ENCODE measurements at regions not wholly inside any gene's neighbourhood (a gene's known extent, or its start where the extent isn't known, plus 50 kb on each side); places are given as distances from the start of the nearest gene placed in this dataset.

- DNase-seq (ENCODE audit: low spot score): no peak
- no peak for TF ChIP-seq CTCF (IDR thresholded peaks at IDR 0.05; ENCODE audit: extremely low read depth, missing control alignments)
Observed at GRCh38 chr5:2012885-2013284, 130.2 kb upstream of the IRX4 start.

- no peak for TF ChIP-seq CTCF (IDR thresholded peaks at IDR 0.05; ENCODE audit: extremely low read depth, missing control alignments)
- no peak for DNase-seq (ENCODE audit: low spot score)
Observed at GRCh38 chr5:2011481-2012411, 129.0 kb upstream of the IRX4 start.

GRCh38 chr5:2010940-2011339, 128.2 kb upstream of the IRX4 start:
- DNase-seq (ENCODE audit: low spot score): no peak
- TF ChIP-seq CTCF (IDR thresholded peaks at IDR 0.05; ENCODE audit: extremely low read depth, missing control alignments): no peak

GRCh38 chr5:2009986-2010914, 127.5 kb upstream of the IRX4 start:
- no peak for DNase-seq (ENCODE audit: low spot score)
- no peak for TF ChIP-seq CTCF (IDR thresholded peaks at IDR 0.05; ENCODE audit: extremely low read depth, missing control alignments)

- no peak for TF ChIP-seq CTCF (IDR thresholded peaks at IDR 0.05; ENCODE audit: extremely low read depth, missing control alignments)
- no peak for DNase-seq (ENCODE audit: low spot score)
Observed at GRCh38 chr5:2008851-2009629, 126.3 kb upstream of the IRX4 start.

GRCh38 chr5:2007878-2008501, 125.3 kb upstream of the IRX4 start:
- DNase-seq (ENCODE audit: low spot score): no peak
- no peak for TF ChIP-seq CTCF (IDR thresholded peaks at IDR 0.05; ENCODE audit: extremely low read depth, missing control alignments)

Measured in GM20000 (cell line).